ENCODE measurements at regions not wholly inside any gene's neighbourhood (a gene's known extent, or its start where the extent isn't known, plus 50 kb on each side); places are given as distances from the start of the nearest gene placed in this dataset.

- H3K9ac ChIP-seq (ENCODE audit: low read length), result no peak overlapping the region
- no peak for DNase-seq
- H2BK5ac ChIP-seq (ENCODE audit: low read depth, low read length, poor library complexity, severe bottlenecking), result no peak overlapping the region
- H3K18ac ChIP-seq (ENCODE audit: low read depth in 1 of 2, low read length in 2 of 2), result peak overlapping the region; percentile 45 to 46
- no peak overlapping the region for H3K27ac ChIP-seq (ENCODE audit: low read length, poor library complexity, severe bottlenecking)
- peak overlapping the region; percentile 81 to 93 for H2BK12ac ChIP-seq (ENCODE audit: low read length in 2 of 2)
- no peak overlapping the region for H3K4me3 ChIP-seq (ENCODE audit: insufficient read depth in 1 of 2, low read depth in 1 of 2, low read length in 2 of 2)
- no peaks in the 10 kb centered on the region for H3K36me3 ChIP-seq (ENCODE audit: control insufficient read depth in 1 of 2, insufficient read depth in 2 of 2, low read depth in 1 of 2, low read length in 2 of 2)
- no peak overlapping the region for H3K4me2 ChIP-seq (ENCODE audit: low read length, poor library complexity, severe bottlenecking)
- H4K8ac ChIP-seq (ENCODE audit: low read length), result peak overlapping the region; percentile 52
- no peak overlapping the region for H2BK120ac ChIP-seq (ENCODE audit: low read depth, low read length)
- no peaks in the 10 kb centered on the region for H3K27me3 ChIP-seq (ENCODE audit: control insufficient read depth in 1 of 2, insufficient read depth in 1 of 2, low read length in 2 of 2)
- peaks cover 7% of the 10 kb centered on the region for H3K9me3 ChIP-seq (ENCODE audit: control insufficient read depth, low read length)
- WGBS, result 90% methylated on average over 17 of the region's 18 CpGs
- peak overlapping the region; percentile 47 to 57 for H3K4ac ChIP-seq (ENCODE audit: low read depth in 1 of 2, low read length in 2 of 2)
- H2BK15ac ChIP-seq (ENCODE audit: low read depth, poor library complexity, severe bottlenecking), result peak overlapping the region; percentile 93
- H3K14ac ChIP-seq (ENCODE audit: low read length in 2 of 2), result peak overlapping the region in 1 of 2 experiments; percentile 44
- H3K23ac ChIP-seq (ENCODE audit: low read length in 2 of 2), result no peak overlapping the region
- no peaks in the 10 kb centered on the region for H3K79me1 ChIP-seq (replicated peaks; ENCODE audit: low read length, poor library complexity, severe bottlenecking)
- H3K4me1 ChIP-seq (ENCODE audit: control insufficient read depth, insufficient read depth, low read depth, low read length), result peaks cover 30% of the 10 kb centered on the region
- H2AFZ ChIP-seq (ENCODE audit: low read depth, low read length), result no peak overlapping the region
- H2AK5ac ChIP-seq (ENCODE audit: low read length, severe bottlenecking), result peak overlapping the region; percentile 25
- peak overlapping the region; percentile 16 for H4K91ac ChIP-seq (ENCODE audit: low read length)
These were observed 65.7 kb upstream of the ZNF469 start for GRCh38 chr16:88316941-88317612.

- 93% methylated on average over 11 of the region's 11 CpGs for WGBS
- peak overlapping the region; percentile 29 for H2BK15ac ChIP-seq (ENCODE audit: low read depth, poor library complexity, severe bottlenecking)
- H2AK5ac ChIP-seq (ENCODE audit: low read length, severe bottlenecking), result no peak overlapping the region
- no peak overlapping the region for H2BK120ac ChIP-seq (ENCODE audit: low read depth, low read length)
- H3K4ac ChIP-seq (ENCODE audit: low read depth in 1 of 2, low read length in 2 of 2), result peak overlapping the region; percentile 57 to 66
- H2BK5ac ChIP-seq (ENCODE audit: low read depth, low read length, poor library complexity, severe bottlenecking), result no peak overlapping the region
- no peaks in the 10 kb centered on the region for H3K79me1 ChIP-seq (replicated peaks; ENCODE audit: low read length, poor library complexity, severe bottlenecking)
- peak overlapping the region; percentile 1 for H3K9ac ChIP-seq (ENCODE audit: low read length)
- H3K18ac ChIP-seq (ENCODE audit: low read depth in 1 of 2, low read length in 2 of 2), result peak overlapping the region; percentile 2 to 79
- H3K4me3 ChIP-seq (ENCODE audit: insufficient read depth in 1 of 2, low read depth in 1 of 2, low read length in 2 of 2), result no peak overlapping the region
- peaks cover 30% of the 10 kb centered on the region for H3K4me1 ChIP-seq (ENCODE audit: control insufficient read depth, insufficient read depth, low read depth, low read length)
- DNase-seq, result peak; percentile 52
- H3K23ac ChIP-seq (ENCODE audit: low read length in 2 of 2), result no peak overlapping the region
- peak overlapping the region; percentile 58 for H4K91ac ChIP-seq (ENCODE audit: low read length)
- H3K4me2 ChIP-seq (ENCODE audit: low read length, poor library complexity, severe bottlenecking), result no peak overlapping the region
- peaks cover 4% of the 10 kb centered on the region for H3K9me3 ChIP-seq (ENCODE audit: control insufficient read depth, low read length)
- H2BK12ac ChIP-seq (ENCODE audit: low read length in 2 of 2), result peak overlapping the region; percentile 0 to 95
- H3K36me3 ChIP-seq (ENCODE audit: control insufficient read depth in 1 of 2, insufficient read depth in 2 of 2, low read depth in 1 of 2, low read length in 2 of 2), result no peaks in the 10 kb centered on the region
- H3K27ac ChIP-seq (ENCODE audit: low read length, poor library complexity, severe bottlenecking), result no peak overlapping the region
- H3K14ac ChIP-seq (ENCODE audit: low read length in 2 of 2), result peak overlapping the region in 1 of 2 experiments; percentile 44
- H4K8ac ChIP-seq (ENCODE audit: low read length), result no peak overlapping the region
- no peak overlapping the region for H2AFZ ChIP-seq (ENCODE audit: low read depth, low read length)
- H3K27me3 ChIP-seq (ENCODE audit: control insufficient read depth in 1 of 2, insufficient read depth in 1 of 2, low read length in 2 of 2), result no peaks in the 10 kb centered on the region
These were observed 65.2 kb upstream of the ZNF469 start for GRCh38 chr16:88317613-88317965.

GRCh38 chr16:88318051-88318450 lies 64.7 kb upstream of the ZNF469 start:
- Histone ChIP-seq H2AFZ (ENCODE audit: low read depth, low read length) (no peak overlapping the region), H3K79me1 (replicated peaks; ENCODE audit: low read length, poor library complexity, severe bottlenecking) (no peaks in the 10 kb centered on the region), H3K23ac (ENCODE audit: low read length in 2 of 2) (no peak overlapping the region), H3K9ac (ENCODE audit: low read length) (peak overlapping the region; percentile 1), H2BK5ac (ENCODE audit: low read depth, low read length, poor library complexity, severe bottlenecking) (no peak overlapping the region), H2BK15ac (ENCODE audit: low read depth, poor library complexity, severe bottlenecking) (no peak overlapping the region), H2BK12ac (ENCODE audit: low read length in 2 of 2) (peak overlapping the region; percentile 0 to 95), H2AK5ac (ENCODE audit: low read length, severe bottlenecking) (no peak overlapping the region), H3K14ac (ENCODE audit: low read length in 2 of 2) (peak overlapping the region in 1 of 2 experiments; percentile 18), H3K4ac (ENCODE audit: low read depth in 1 of 2, low read length in 2 of 2) (peak overlapping the region in 1 of 2 experiments; percentile 17), H3K27me3 (ENCODE audit: control insufficient read depth in 1 of 2, insufficient read depth in 1 of 2, low read length in 2 of 2) (no peaks in the 10 kb centered on the region), H3K4me3 (ENCODE audit: insufficient read depth in 1 of 2, low read depth in 1 of 2, low read length in 2 of 2) (no peak overlapping the region), H3K4me1 (ENCODE audit: control insufficient read depth, insufficient read depth, low read depth, low read length) (peaks cover 30% of the 10 kb centered on the region), H3K36me3 (ENCODE audit: control insufficient read depth in 1 of 2, insufficient read depth in 2 of 2, low read depth in 1 of 2, low read length in 2 of 2) (no peaks in the 10 kb centered on the region), H4K8ac (ENCODE audit: low read length) (no peak overlapping the region), H3K4me2 (ENCODE audit: low read length, poor library complexity, severe bottlenecking) (no peak overlapping the region), H2BK120ac (ENCODE audit: low read depth, low read length) (no peak overlapping the region), H3K27ac (ENCODE audit: low read length, poor library complexity, severe bottlenecking) (no peak overlapping the region), H3K9me3 (ENCODE audit: control insufficient read depth, low read length) (peaks cover 4% of the 10 kb centered on the region), H4K91ac (ENCODE audit: low read length) (peak overlapping the region; percentile 58), H3K18ac (ENCODE audit: low read depth in 1 of 2, low read length in 2 of 2) (peak overlapping the region in 1 of 2 experiments; percentile 79)
- no peak for DNase-seq
- 94% methylated on average over 14 of the region's 14 CpGs for WGBS

- H2BK120ac ChIP-seq (ENCODE audit: low read depth, low read length), result no peak overlapping the region
- H3K14ac ChIP-seq (ENCODE audit: low read length in 2 of 2), result peak overlapping the region in 1 of 2 experiments; percentile 61
- H3K79me1 ChIP-seq (replicated peaks; ENCODE audit: low read length, poor library complexity, severe bottlenecking), result no peaks in the 10 kb centered on the region
- H3K18ac ChIP-seq (ENCODE audit: low read depth in 1 of 2, low read length in 2 of 2), result peak overlapping the region in 1 of 2 experiments; percentile 79
- no peak overlapping the region for H4K91ac ChIP-seq (ENCODE audit: low read length)
- DNase-seq, result no peak
- peaks cover 30% of the 10 kb centered on the region for H3K4me1 ChIP-seq (ENCODE audit: control insufficient read depth, insufficient read depth, low read depth, low read length)
- H2BK15ac ChIP-seq (ENCODE audit: low read depth, poor library complexity, severe bottlenecking), result no peak overlapping the region
- H3K27ac ChIP-seq (ENCODE audit: low read length, poor library complexity, severe bottlenecking), result no peak overlapping the region
- H2BK5ac ChIP-seq (ENCODE audit: low read depth, low read length, poor library complexity, severe bottlenecking), result no peak overlapping the region
- H3K9ac ChIP-seq (ENCODE audit: low read length), result no peak overlapping the region
- H3K9me3 ChIP-seq (ENCODE audit: control insufficient read depth, low read length), result peaks cover 4% of the 10 kb centered on the region
- no peak overlapping the region for H4K8ac ChIP-seq (ENCODE audit: low read length)
- H3K4ac ChIP-seq (ENCODE audit: low read depth in 1 of 2, low read length in 2 of 2), result no peak overlapping the region
- H3K4me2 ChIP-seq (ENCODE audit: low read length, poor library complexity, severe bottlenecking), result no peak overlapping the region
- H2AK5ac ChIP-seq (ENCODE audit: low read length, severe bottlenecking), result no peak overlapping the region
- 89% methylated on average over 14 of the region's 14 CpGs for WGBS
- peak overlapping the region in 1 of 2 experiments; percentile 95 for H2BK12ac ChIP-seq (ENCODE audit: low read length in 2 of 2)
- no peaks in the 10 kb centered on the region for H3K27me3 ChIP-seq (ENCODE audit: control insufficient read depth in 1 of 2, insufficient read depth in 1 of 2, low read length in 2 of 2)
- no peak overlapping the region for H3K4me3 ChIP-seq (ENCODE audit: insufficient read depth in 1 of 2, low read depth in 1 of 2, low read length in 2 of 2)
- no peaks in the 10 kb centered on the region for H3K36me3 ChIP-seq (ENCODE audit: control insufficient read depth in 1 of 2, insufficient read depth in 2 of 2, low read depth in 1 of 2, low read length in 2 of 2)
- no peak overlapping the region for H2AFZ ChIP-seq (ENCODE audit: low read depth, low read length)
- no peak overlapping the region for H3K23ac ChIP-seq (ENCODE audit: low read length in 2 of 2)
These were observed 64.2 kb upstream of the ZNF469 start for GRCh38 chr16:88318521-88318920.
